TTC549 (cell line): ENCODE measurements at regions not wholly inside any gene's neighbourhood (a gene's known extent, or its start where the extent isn't known, plus 50 kb on each side); places are given as distances from the start of the nearest gene placed in this dataset.

Experiments used
- FAIRE-seq: peaks from 2 replicates; lab custom pipeline; 2012; peaks lifted over from hg19 to GRCh38; lab: Jason Lieb, UNC

GRCh38 chr11:103662880-103663279, 373.6 kb upstream of the DDI1 start:
- FAIRE-seq, result no peak

- FAIRE-seq, result no peak
These were observed 367.6 kb upstream of the DDI1 start for GRCh38 chr11:103668859-103669258.

GRCh38 chr11:103671143-103671651, 365.2 kb upstream of the DDI1 start:
- no peak for FAIRE-seq

- no peak for FAIRE-seq
These were observed 362.7 kb upstream of the DDI1 start for GRCh38 chr11:103673773-103674172.

- FAIRE-seq, result no peak
These were observed 360.0 kb upstream of the DDI1 start for GRCh38 chr11:103676413-103676812.

GRCh38 chr11:103680826-103681225, 355.6 kb upstream of the DDI1 start:
- FAIRE-seq, result no peak

GRCh38 chr11:103681855-103682254, 354.6 kb upstream of the DDI1 start:
- no peak for FAIRE-seq

GRCh38 chr11:103682318-103683184, 353.9 kb upstream of the DDI1 start:
- peak; percentile 89 for FAIRE-seq

DNA sequence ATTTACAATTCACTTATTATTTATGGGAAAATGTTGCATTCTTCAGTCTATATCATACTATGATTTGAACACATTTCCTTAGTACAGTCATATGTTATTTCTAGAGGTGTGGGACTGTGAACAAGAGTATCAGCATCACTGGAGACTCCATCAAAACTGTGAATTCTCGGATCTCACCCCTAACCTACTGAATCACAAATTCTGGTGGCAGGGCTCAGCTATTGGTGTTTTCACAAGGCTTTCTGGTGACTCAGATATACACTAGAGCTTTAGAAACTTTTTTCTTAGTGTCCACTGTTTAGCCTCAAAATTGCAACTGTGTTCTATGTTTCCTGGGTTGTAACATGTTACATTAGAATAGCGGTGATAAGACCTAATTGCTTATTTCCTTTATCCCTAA, 352.9 kb upstream of the DDI1 start:
- peak; percentile 69 for FAIRE-seq

DNA sequence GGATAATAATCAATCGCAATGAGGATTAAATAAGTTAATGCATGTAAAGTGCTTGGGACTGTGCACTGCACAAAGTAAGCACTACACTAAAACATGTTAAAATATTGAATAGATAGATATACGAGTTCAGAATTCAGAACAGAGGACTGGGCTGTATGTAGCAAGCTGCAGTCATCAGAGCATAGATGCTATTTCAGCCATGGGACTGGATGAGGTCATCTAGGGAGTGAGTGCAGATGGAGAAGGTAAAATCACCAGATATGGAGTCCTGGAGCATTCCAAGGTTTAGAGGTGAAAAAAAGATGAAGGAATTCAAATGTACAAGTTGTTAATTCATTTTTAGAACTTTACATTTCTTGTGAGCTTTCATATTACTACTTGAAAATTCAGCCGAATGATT, 347.5 kb upstream of the DDI1 start:
- FAIRE-seq, result no peak

DNA sequence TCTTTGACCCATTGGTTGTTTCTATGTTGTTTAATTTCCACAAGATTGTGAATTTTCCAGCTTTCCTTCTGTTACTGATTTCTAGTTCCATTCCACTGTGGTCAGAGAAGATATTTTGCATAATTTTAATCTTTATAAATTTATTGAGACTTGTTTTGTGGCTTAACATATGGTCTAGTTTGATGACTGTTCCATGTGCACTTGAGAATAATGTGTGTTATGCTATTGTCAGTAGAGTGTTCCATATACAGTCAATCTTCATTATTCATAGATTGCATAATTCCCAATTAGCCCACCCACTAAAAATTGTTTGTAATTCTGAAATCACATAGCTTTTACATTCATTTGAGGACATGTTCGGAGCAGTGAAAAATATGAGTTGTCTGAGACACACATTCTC, 346.1 kb upstream of the DDI1 start:
- no peak for FAIRE-seq

- FAIRE-seq, result no peak
These were observed 340.3 kb upstream of the DDI1 start for GRCh38 chr11:103696123-103696522.

- FAIRE-seq, result no peak
These were observed 337.2 kb upstream of the DDI1 start for GRCh38 chr11:103699216-103699615.

- FAIRE-seq, result no peak
These were observed 336.8 kb upstream of the DDI1 start for GRCh38 chr11:103699656-103700055.

DNA sequence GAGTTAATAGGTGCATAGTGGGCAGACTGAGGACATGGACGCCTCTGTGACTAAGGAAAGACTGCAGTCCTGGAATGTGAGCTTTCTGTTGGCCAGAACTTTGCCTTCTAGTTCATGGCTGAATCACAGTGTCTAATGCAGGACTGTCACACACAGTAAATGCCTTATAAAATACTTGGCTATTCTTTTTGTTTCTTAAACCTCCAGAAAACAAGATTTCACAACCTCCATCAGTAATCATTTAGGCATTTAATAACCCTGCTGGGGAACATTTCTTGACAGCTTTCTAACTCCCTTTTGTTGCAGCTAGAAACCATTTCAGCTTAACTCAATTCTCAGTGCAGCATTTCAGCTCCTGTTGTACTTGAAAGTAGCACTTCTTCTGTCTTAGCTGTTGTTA, 335.8 kb upstream of the DDI1 start:
- no peak for FAIRE-seq

GRCh38 chr11:103703437-103703836, 333.0 kb upstream of the DDI1 start:
- FAIRE-seq, result no peak

GRCh38 chr11:103703954-103704353, 332.5 kb upstream of the DDI1 start:
- no peak for FAIRE-seq

GRCh38 chr11:103705642-103706041, 330.8 kb upstream of the DDI1 start:
- no peak for FAIRE-seq

- no peak for FAIRE-seq
These were observed 327.1 kb upstream of the DDI1 start for GRCh38 chr11:103709371-103709770.

DNA sequence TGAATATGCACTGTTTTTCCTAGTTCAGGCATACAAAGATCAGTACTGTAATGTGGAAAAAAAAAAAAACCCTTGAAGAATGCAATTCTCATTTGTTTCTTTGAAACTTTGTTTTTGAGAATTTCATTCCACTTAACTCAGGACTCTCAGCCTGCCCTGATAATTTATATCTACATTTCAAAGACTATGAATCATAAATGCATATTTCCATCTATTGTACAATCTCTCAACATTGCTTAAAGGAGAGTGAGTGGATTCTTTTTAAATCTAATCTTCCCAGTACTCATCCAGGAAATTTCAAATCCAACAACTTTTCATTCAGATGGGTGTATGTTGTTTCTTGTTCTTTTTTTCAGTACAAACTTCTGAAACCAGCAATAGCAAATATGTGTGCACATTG, 322.2 kb upstream of the DDI1 start:
- FAIRE-seq, result no peak

DNA sequence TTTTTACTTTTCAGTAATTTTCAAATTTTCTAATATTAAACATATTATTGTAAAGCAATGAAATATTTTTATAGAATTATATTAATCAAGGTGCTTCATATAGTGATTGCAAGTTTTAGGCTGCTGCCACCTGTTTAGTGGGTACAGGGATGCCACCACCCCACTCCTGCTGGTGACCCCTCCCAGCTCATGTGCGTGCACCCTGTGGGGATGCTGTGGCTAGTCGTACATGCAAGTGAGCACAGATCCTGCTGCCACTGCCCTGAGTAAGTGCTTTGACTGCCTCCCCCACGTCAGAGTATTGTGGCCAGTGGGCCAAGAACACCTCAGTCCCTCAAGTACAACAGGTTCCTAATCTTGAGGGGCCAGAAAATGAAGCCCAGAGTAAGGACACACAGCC, 320.1 kb upstream of the DDI1 start:
- FAIRE-seq, result no peak

DNA sequence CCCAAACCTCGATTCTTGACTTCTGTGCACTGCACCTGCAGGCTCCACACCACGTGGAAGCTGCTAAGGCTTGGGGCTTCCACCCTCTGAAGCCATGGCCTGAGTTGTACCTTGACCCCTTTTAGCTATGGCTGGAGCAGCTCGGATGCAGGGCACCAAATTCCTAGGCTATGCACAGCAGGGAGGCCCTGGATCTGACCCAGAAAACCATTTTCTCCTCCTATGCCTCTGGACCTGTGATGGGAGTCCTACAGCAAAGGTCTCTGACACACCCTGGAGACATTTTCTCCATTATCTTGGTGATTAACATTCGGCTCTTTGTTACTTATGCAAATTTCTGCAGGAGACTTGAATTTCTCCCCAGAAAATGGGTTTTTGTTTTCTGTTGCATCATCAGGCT, 309.2 kb upstream of the DDI1 start:
- FAIRE-seq, result no peak

- FAIRE-seq, result no peak
These were observed 306.8 kb upstream of the DDI1 start for GRCh38 chr11:103729617-103730016.
